Activated T-cell treated with anti-CD3 and anti-CD28 coated beads, Interleukin-2, amount 50 U/mL, for 24 hours (primary cell): ENCODE measurements at regions not wholly inside any gene's neighbourhood (a gene's known extent, or its start where the extent isn't known, plus 50 kb on each side); places are given as distances from the start of the nearest gene placed in this dataset.
A peak's percentile ranks its signal among the peaks of the same experiment; 100 is the strongest.

Source experiments
- DNase-seq: peaks from one replicate; pipeline ENCODE4 v3.0.0-alpha.2; 2020
- H3K27ac Mint-ChIP-seq: 2 replicates; pipeline ENCODE4 v1.8.0; 2020; ENCODE audit warnings: mild to moderate bottlenecking, mixed read lengths
- H3K27me3 Mint-ChIP-seq: 2 replicates; pipeline ENCODE4 v1.8.0; 2020; ENCODE audit warnings: mixed read lengths
- H3K36me3 Mint-ChIP-seq: 2 replicates; pipeline ENCODE4 v1.8.0; 2020; ENCODE audit warnings: low read depth, mixed read lengths
- H3K4me1 Mint-ChIP-seq: 2 replicates; pipeline ENCODE4 v1.8.0; 2020; ENCODE audit warnings: low read depth, mixed read lengths
- H3K4me3 Mint-ChIP-seq: 2 replicates; pipeline ENCODE4 v1.8.0; 2020; ENCODE audit warnings: mild to moderate bottlenecking, moderate library complexity, mixed read lengths
- H3K9me3 Mint-ChIP-seq: 2 replicates; pipeline ENCODE4 v1.8.0; 2020; ENCODE audit warnings: mixed read lengths

DNA sequence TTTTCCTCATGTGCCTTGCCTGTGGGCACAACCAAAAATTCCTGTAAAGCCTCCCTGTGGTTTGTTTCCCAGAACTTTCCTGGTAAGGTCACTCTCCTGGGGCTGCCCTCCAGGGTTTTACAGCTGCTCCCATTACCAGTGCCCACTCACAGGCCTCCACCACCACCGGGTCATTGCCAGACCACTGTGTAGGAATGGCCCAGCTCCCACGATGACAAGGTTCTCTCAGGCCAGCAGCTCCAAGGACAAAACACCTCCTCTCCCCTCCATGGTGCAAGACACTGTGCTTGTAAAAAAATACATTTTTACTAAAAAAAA is 96.1 kb upstream of the AKIP1 start:
- Mint-ChIP-seq H3K27ac (no peak overlapping the region), H3K36me3 (no peaks in the 10 kb centered on the region), H3K4me3 (no peak overlapping the region), H3K9me3 (no peaks in the 10 kb centered on the region), H3K27me3 (peaks cover 14% of the 10 kb centered on the region), H3K4me1 (peaks cover 7% of the 10 kb centered on the region)
- DNase-seq, result no peak

DNA sequence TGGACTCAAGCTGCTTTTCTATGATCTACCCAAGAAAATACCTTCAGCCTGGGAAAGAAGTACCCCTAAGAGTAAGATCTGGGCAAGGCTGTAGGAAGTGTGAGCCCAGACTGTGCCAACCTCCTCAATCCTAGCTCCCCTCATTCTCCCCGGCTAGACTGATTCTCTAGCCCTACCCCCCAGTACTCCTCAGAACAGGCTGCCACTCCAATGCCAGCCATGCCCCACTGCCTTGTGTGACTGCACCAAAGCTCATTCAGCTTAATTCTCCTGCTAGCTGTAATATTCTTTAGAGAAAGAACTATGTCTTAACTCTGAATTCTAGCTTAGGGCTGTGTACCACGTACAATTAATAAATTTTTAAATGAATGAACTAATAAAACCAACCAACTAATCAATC is 92.6 kb upstream of the AKIP1 start:
- no peak overlapping the region for H3K4me3 Mint-ChIP-seq
- no peaks in the 10 kb centered on the region for H3K36me3 Mint-ChIP-seq
- H3K9me3 Mint-ChIP-seq, result no peaks in the 10 kb centered on the region
- H3K27ac Mint-ChIP-seq, result no peak overlapping the region
- H3K27me3 Mint-ChIP-seq, result no peaks in the 10 kb centered on the region
- no peaks in the 10 kb centered on the region for H3K4me1 Mint-ChIP-seq
- no peak for DNase-seq

DNA sequence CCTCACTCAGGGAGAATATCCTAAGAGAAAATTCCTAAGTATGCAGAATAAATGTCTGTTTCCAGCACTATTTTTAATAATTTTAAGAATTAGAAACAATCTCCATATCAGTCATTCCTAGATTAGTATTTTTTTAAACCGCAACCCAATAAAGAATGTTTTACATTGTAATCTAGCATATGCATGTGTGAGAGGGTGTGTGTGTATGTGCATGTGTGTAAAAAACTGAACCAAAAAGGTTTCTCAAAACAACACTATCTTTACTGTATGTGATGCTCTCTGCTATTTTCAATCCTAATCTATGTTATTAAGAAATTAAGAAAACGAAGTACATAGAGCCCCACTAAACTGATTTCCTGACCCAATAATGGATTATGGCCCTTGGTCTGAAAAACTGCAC is 90.6 kb upstream of the AKIP1 start:
- H3K27ac Mint-ChIP-seq, result no peak overlapping the region
- no peaks in the 10 kb centered on the region for H3K9me3 Mint-ChIP-seq
- H3K4me1 Mint-ChIP-seq, result no peaks in the 10 kb centered on the region
- no peaks in the 10 kb centered on the region for H3K27me3 Mint-ChIP-seq
- H3K4me3 Mint-ChIP-seq, result no peak overlapping the region
- DNase-seq, result no peak
- H3K36me3 Mint-ChIP-seq, result no peaks in the 10 kb centered on the region

GRCh38 chr11:8822469-8822868 is 88.5 kb upstream of the AKIP1 start:
- H3K36me3 Mint-ChIP-seq, result no peaks in the 10 kb centered on the region
- H3K27me3 Mint-ChIP-seq, result no peaks in the 10 kb centered on the region
- H3K9me3 Mint-ChIP-seq, result no peaks in the 10 kb centered on the region
- no peak overlapping the region for H3K27ac Mint-ChIP-seq
- DNase-seq, result no peak
- no peaks in the 10 kb centered on the region for H3K4me1 Mint-ChIP-seq
- H3K4me3 Mint-ChIP-seq, result no peak overlapping the region

GRCh38 chr11:8823174-8823742 is 87.7 kb upstream of the AKIP1 start:
- no peak overlapping the region for H3K4me3 Mint-ChIP-seq

DNA sequence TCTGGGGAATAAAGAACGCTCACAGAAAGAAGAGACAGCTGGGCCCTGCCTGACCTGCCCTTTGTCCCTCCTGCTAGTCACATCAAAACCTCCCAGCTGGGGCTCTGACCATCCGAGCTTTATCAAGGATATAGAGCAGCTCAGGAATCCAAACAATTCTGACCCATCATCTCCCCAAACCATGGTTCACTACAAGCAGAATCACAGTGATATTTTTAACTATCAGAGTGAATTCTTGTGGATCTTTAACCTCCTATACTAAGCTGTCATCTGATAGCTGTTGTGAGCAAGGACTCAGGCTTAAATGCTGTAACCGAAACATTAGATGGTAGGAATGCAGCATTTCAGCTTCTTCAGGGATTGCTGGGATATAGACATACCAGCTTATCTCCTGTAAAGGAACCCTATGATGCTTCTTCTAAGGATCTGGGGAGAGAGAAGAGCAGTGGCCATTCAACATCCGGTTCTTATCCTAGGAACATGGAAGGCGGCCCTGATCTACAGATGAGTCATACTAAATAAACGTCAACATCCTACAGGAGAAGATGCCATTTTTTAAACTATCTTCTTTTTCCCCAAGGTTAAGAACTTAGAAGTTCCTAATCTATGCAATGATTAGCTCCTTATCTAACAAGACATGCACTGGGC is 84.7 kb upstream of the AKIP1 start:
- Mint-ChIP-seq H3K36me3 (no peaks in the 10 kb centered on the region), H3K9me3 (no peaks in the 10 kb centered on the region)

More at GRCh38 chr11:8823174-8823742, 87.7 kb upstream of the AKIP1 start:
- Mint-ChIP-seq H3K27me3 (no peaks in the 10 kb centered on the region), H3K9me3 (no peaks in the 10 kb centered on the region), H3K4me1 (no peaks in the 10 kb centered on the region), H3K36me3 (no peaks in the 10 kb centered on the region), H3K27ac (no peak overlapping the region)
- DNase-seq, result no peak

DNA sequence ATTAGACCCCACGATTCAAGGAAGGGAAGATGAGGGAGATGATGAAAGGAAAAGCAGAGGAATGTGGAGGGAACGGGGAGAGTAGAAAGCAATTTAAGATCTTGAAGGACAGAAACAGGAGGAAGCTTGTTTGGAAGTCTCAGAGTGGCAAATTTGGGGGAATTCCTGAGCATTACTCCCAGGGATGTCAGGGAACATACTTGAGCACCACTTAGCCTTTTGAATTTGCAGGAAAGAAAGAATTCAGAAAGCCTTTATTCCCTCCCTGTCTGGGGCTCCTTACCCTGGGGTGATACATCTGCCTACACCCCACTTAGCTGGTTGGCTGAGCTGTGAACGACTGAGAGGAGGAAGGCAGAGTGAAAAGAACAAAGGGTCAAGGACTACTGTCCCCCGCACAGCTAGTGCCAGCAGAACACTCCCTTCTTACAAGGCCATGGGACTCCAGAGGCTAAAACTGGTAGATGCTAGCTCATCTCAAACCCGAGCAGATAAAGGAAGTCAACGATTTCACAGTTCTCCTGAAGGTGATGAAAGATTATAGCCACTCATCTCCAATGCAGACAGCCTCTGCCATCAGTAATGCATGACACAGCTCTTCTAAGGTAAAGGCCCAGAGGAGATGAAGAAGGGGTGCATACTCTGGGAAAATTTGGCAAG is 84.0 kb upstream of the AKIP1 start:
- Mint-ChIP-seq H3K4me3 (no peak overlapping the region), H3K27ac (no peak overlapping the region), H3K36me3 (no peaks in the 10 kb centered on the region), H3K4me1 (no peaks in the 10 kb centered on the region), H3K9me3 (no peaks in the 10 kb centered on the region), H3K27me3 (peaks cover 8% of the 10 kb centered on the region)
- no peak for DNase-seq

More for the DNA sequence above, 84.7 kb upstream of the AKIP1 start:
- Mint-ChIP-seq H3K4me1 (no peaks in the 10 kb centered on the region), H3K27me3 (peaks cover 4% of the 10 kb centered on the region), H3K27ac (no peak overlapping the region), H3K4me3 (no peak overlapping the region)
- no peak for DNase-seq

- Mint-ChIP-seq H3K27me3 (peaks cover 11% of the 10 kb centered on the region), H3K27ac (no peak overlapping the region), H3K9me3 (no peaks in the 10 kb centered on the region)
Measured at GRCh38 chr11:8828046-8828445, 82.9 kb upstream of the AKIP1 start.

GRCh38 chr11:8828580-8829361 is 82.2 kb upstream of the AKIP1 start:
- Mint-ChIP-seq H3K27me3 (peaks cover 16% of the 10 kb centered on the region), H3K4me1 (peaks cover 9% of the 10 kb centered on the region), H3K36me3 (no peaks in the 10 kb centered on the region), H3K27ac (no peak overlapping the region), H3K9me3 (no peaks in the 10 kb centered on the region), H3K4me3 (no peak overlapping the region)
- DNase-seq, result no peak

More at GRCh38 chr11:8828046-8828445, 82.9 kb upstream of the AKIP1 start:
- peaks cover 6% of the 10 kb centered on the region for H3K4me1 Mint-ChIP-seq
- no peak overlapping the region for H3K4me3 Mint-ChIP-seq
- DNase-seq, result no peak
- H3K36me3 Mint-ChIP-seq, result no peaks in the 10 kb centered on the region

GRCh38 chr11:8829556-8829955 is 81.4 kb upstream of the AKIP1 start:
- no peak for DNase-seq
- Mint-ChIP-seq H3K27ac (no peak overlapping the region), H3K4me1 (peaks cover 9% of the 10 kb centered on the region), H3K4me3 (no peak overlapping the region), H3K36me3 (no peaks in the 10 kb centered on the region), H3K27me3 (peaks cover 22% of the 10 kb centered on the region), H3K9me3 (no peaks in the 10 kb centered on the region)

DNA sequence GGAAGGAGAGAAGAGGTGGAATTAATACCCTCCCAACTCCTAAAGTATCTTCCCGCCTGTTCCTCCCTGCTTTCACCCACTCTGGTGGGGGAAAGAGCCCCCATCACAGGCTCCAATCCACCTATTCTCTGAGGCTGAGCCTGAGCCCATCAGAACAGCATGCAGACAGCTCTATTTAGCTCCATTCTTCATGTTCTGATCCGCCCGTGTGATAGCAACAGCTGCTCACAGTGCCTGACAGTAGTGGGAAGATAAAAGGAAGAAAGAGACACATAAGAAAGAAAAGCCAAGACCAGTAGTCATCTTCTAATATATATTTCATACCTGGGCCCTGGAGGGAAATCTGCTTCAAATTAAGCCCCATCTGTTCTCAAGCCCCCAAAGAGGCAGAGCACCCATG is 80.3 kb upstream of the AKIP1 start:
- Mint-ChIP-seq H3K36me3 (no peaks in the 10 kb centered on the region), H3K9me3 (no peaks in the 10 kb centered on the region), H3K27me3 (peaks cover 26% of the 10 kb centered on the region), H3K27ac (no peak overlapping the region), H3K4me1 (peaks cover 9% of the 10 kb centered on the region), H3K4me3 (no peak overlapping the region)
- no peak for DNase-seq

DNA sequence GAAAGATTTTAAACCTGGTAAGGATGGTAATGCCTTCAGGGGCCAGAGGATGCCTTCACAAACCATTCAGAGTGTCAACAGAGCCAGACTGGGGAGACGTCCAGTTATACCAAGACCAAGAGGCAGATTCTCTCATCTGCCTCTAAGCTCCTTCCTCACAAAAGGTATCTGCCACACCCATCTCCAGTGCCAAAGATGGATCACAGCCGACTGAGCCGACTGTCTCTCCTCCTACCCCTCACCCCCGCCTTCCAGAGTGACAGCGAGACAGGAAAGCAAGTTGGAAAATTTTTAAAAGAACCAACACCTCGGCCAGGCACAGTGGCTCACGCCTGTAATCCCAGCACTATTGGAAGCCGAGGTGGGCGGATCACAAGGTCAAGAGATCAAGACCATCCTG is 79.1 kb upstream of the AKIP1 start:
- Mint-ChIP-seq H3K36me3 (no peaks in the 10 kb centered on the region), H3K4me3 (no peak overlapping the region), H3K27me3 (peaks cover 31% of the 10 kb centered on the region), H3K27ac (no peak overlapping the region), H3K4me1 (peaks cover 9% of the 10 kb centered on the region), H3K9me3 (no peaks in the 10 kb centered on the region)
- no peak for DNase-seq

DNA sequence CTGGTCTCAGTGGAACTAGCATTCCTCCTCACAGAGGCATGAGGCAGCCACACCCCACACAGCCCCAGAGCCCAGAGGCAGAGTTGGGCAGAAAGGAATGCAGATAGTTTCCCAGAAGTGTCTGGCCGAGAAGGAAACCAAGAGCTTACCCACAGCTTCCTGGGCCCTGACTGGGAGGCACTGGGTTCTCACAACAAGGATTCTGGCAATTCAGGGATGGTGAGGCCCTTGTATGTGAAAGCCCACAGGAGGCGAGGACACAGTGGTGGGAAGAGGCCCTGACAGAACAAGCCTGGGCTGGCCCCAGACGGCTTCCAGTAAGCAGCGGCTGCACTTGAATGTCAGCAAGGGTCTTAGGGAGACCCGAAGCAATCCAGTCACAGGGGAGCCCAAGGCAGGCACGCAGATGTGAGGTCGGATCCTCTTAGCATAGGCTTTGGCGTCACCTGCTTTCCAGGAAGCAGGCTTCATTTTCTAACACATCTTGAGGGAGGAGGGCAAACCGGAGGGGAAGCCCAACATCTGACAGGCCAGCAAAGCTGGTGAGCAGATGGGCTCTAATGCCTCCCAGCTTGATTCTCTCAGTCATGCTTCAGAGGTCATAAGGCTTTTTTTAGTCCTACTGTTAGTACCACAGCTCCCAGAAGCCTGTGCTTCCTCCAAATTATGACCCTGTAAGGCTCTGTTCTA is 78.3 kb upstream of the AKIP1 start:
- H3K27me3 Mint-ChIP-seq, result peaks cover 33% of the 10 kb centered on the region
- peaks cover 9% of the 10 kb centered on the region for H3K4me1 Mint-ChIP-seq
- DNase-seq, result no peak
- no peaks in the 10 kb centered on the region for H3K36me3 Mint-ChIP-seq
- H3K9me3 Mint-ChIP-seq, result no peaks in the 10 kb centered on the region
- H3K27ac Mint-ChIP-seq, result peak overlapping the region; percentile 68
- no peak overlapping the region for H3K4me3 Mint-ChIP-seq

GRCh38 chr11:8833568-8834315 is 77.2 kb upstream of the AKIP1 start:
- H3K36me3 Mint-ChIP-seq, result no peaks in the 10 kb centered on the region
- no peak for DNase-seq
- no peak overlapping the region for H3K4me3 Mint-ChIP-seq
- no peak overlapping the region for H3K27ac Mint-ChIP-seq
- peaks cover 33% of the 10 kb centered on the region for H3K27me3 Mint-ChIP-seq
- H3K4me1 Mint-ChIP-seq, result peaks cover 9% of the 10 kb centered on the region
- no peaks in the 10 kb centered on the region for H3K9me3 Mint-ChIP-seq
